ENCODE measurements at regions not wholly inside any gene's neighbourhood (a gene's known extent, or its start where the extent isn't known, plus 50 kb on each side); places are given as distances from the start of the nearest gene placed in this dataset.

DNA sequence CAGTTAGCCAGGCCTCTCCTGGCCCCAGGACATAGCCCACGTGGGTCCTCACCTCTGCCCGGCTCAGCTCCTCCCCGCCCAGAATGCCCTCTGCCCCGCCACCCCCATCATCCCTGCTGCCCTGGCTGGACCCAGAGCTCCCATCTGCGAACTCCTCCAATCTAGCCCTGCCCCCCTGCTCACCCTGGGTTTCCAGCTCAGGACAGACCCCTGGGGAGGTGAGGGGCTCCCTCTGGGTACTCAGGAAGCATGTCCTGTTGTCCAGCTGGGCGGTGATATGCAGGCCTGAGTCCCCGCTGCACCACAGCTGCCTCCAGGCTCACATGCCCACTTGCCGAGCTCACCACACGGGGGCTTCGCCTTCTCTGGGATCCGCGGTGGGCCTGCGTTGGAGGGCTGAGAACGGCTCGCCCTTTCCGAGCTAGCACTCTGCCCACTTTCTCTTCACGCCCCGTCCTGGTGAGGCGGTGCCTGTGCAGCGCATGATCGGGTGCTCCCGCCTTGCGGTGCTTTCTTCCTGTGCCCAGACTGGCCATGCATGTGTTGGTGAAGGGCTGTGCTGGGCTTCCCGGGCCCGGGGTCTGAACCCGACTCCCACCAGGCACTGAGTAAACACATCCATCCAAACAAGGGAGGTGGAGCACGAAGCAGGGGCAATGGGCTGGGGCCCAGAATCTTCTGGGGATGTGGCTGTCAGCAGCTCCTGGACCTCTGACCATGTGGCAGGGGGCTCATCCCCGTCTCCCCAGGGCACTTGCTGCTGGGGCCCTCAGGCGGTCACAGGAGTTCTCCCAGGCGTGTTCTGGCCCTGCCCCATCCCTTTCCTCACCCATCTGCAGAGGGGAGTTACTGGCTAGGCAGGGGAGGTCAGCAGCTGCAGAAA lies 74.3 kb downstream of the RGS12 start:
- WGBS = 90% methylated on average over 30 of the region's 30 CpGs
- Histone ChIP-seq H3K4me2 (ENCODE audit: low read length, poor library complexity, severe bottlenecking) (no peak overlapping the region), H3K27ac (ENCODE audit: low read length, poor library complexity, severe bottlenecking) (no peak overlapping the region), H3K79me1 (replicated peaks; ENCODE audit: low read length, poor library complexity, severe bottlenecking) (peaks cover 53% of the 10 kb centered on the region), H2BK120ac (ENCODE audit: low read depth, low read length) (no peak overlapping the region), H2AFZ (ENCODE audit: low read depth, low read length) (no peak overlapping the region), H2BK12ac (ENCODE audit: low read length in 2 of 2) (no peak overlapping the region), H3K4ac (ENCODE audit: low read depth in 1 of 2, low read length in 2 of 2) (peak overlapping the region in 1 of 2 experiments; percentile 41), H2AK5ac (ENCODE audit: low read length, severe bottlenecking) (no peak overlapping the region), H3K27me3 (ENCODE audit: control insufficient read depth in 1 of 2, insufficient read depth in 1 of 2, low read length in 2 of 2) (no peaks in the 10 kb centered on the region), H3K9me3 (ENCODE audit: control insufficient read depth, low read length) (no peaks in the 10 kb centered on the region), H3K14ac (ENCODE audit: low read length in 2 of 2) (peak overlapping the region in 1 of 2 experiments; percentile 1), H3K9ac (ENCODE audit: low read length) (no peak overlapping the region), H2BK15ac (ENCODE audit: low read depth, poor library complexity, severe bottlenecking) (no peak overlapping the region), H3K18ac (ENCODE audit: low read depth in 1 of 2, low read length in 2 of 2) (no peak overlapping the region), H4K8ac (ENCODE audit: low read length) (no peak overlapping the region), H4K91ac (ENCODE audit: low read length) (peak overlapping the region; percentile 24), H3K36me3 (ENCODE audit: control insufficient read depth in 1 of 2, insufficient read depth in 2 of 2, low read depth in 1 of 2, low read length in 2 of 2) (peaks cover 0 to 15% of the 10 kb centered on the region in 2 experiments), H3K23ac (ENCODE audit: low read length in 2 of 2) (no peak overlapping the region), H3K4me1 (ENCODE audit: control insufficient read depth, insufficient read depth, low read depth, low read length) (peaks cover 49% of the 10 kb centered on the region), H3K4me3 (ENCODE audit: insufficient read depth in 1 of 2, low read depth in 1 of 2, low read length in 2 of 2) (no peak overlapping the region), H2BK5ac (ENCODE audit: low read depth, low read length, poor library complexity, severe bottlenecking) (no peak overlapping the region)
- DNase-seq = no peak

DNA sequence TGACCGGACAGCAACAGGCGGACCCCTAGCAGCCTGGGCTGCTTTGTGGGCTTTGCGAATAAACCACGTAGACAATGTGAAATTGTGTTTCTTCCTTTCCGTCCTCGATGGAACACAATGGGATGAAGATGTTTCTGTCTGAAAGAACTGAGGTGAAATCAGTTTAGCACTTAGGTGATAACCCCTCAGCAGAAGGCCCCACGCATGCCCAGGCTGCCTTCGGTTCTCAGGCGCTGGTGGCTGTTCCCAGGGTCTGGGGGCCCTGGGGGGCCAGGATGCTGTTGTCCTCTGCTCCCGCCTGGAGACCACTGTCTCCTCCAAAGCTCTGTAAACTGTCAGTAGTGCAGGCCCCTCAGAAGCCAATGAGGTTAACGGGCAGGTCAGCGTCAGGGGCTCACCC lies 73.9 kb upstream of the HGFAC start:
- H3K9ac ChIP-seq (ENCODE audit: low read length) = no peak overlapping the region
- H3K23ac ChIP-seq (ENCODE audit: low read length in 2 of 2) = no peak overlapping the region

DNA sequence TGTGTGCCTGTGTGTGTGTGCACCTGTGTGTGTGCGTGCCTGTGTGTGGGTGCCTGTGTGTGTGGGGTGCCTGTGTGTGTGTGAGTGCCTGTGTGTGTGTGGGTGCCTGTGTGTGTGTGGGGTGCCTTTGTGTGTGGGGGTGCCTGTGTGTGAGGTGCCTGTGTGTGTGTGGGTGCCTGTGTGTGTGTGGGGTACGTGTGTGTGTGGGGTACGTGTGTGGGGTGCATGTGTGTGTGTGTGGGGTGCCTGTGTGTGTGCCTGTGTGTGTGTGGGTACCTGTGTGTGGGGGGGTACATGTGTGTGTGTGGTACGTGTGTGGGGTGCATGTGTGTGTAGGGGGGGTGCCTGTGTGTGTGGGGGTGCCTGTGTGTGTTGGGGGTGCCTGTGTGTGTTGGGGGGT lies 73.4 kb upstream of the HGFAC start:
- Histone ChIP-seq H3K27me3 (ENCODE audit: control insufficient read depth in 1 of 2, insufficient read depth in 1 of 2, low read length in 2 of 2) (no peaks in the 10 kb centered on the region), H4K8ac (ENCODE audit: low read length) (no peak overlapping the region), H3K9me3 (ENCODE audit: control insufficient read depth, low read length) (no peaks in the 10 kb centered on the region), H4K91ac (ENCODE audit: low read length) (peak overlapping the region; percentile 1), H3K14ac (ENCODE audit: low read length in 2 of 2) (peak overlapping the region in 1 of 2 experiments; percentile 76), H3K18ac (ENCODE audit: low read depth in 1 of 2, low read length in 2 of 2) (peak overlapping the region in 1 of 2 experiments; percentile 58), H3K36me3 (ENCODE audit: control insufficient read depth in 1 of 2, insufficient read depth in 2 of 2, low read depth in 1 of 2, low read length in 2 of 2) (peaks cover 0 to 19% of the 10 kb centered on the region in 2 experiments), H2BK15ac (ENCODE audit: low read depth, poor library complexity, severe bottlenecking) (no peak overlapping the region), H3K23ac (ENCODE audit: low read length in 2 of 2) (peak overlapping the region in 1 of 2 experiments; percentile 29), H3K4ac (ENCODE audit: low read depth in 1 of 2, low read length in 2 of 2) (no peak overlapping the region), H2BK12ac (ENCODE audit: low read length in 2 of 2) (peak overlapping the region; percentile 53 to 79), H3K4me3 (ENCODE audit: insufficient read depth in 1 of 2, low read depth in 1 of 2, low read length in 2 of 2) (no peak overlapping the region), H3K9ac (ENCODE audit: low read length) (no peak overlapping the region), H2BK5ac (ENCODE audit: low read depth, low read length, poor library complexity, severe bottlenecking) (no peak overlapping the region), H3K27ac (ENCODE audit: low read length, poor library complexity, severe bottlenecking) (no peak overlapping the region), H2AFZ (ENCODE audit: low read depth, low read length) (no peak overlapping the region), H2AK5ac (ENCODE audit: low read length, severe bottlenecking) (no peak overlapping the region), H3K4me1 (ENCODE audit: control insufficient read depth, insufficient read depth, low read depth, low read length) (peaks cover 50% of the 10 kb centered on the region), H2BK120ac (ENCODE audit: low read depth, low read length) (no peak overlapping the region), H3K4me2 (ENCODE audit: low read length, poor library complexity, severe bottlenecking) (no peak overlapping the region), H3K79me1 (replicated peaks; ENCODE audit: low read length, poor library complexity, severe bottlenecking) (peaks cover 51% of the 10 kb centered on the region)
- over 99% methylated on average over 4 of the region's 4 CpGs for WGBS
- no peak for DNase-seq

More for the DNA sequence above, 73.9 kb upstream of the HGFAC start:
- no peak overlapping the region for H3K27ac ChIP-seq (ENCODE audit: low read length, poor library complexity, severe bottlenecking)
- no peak overlapping the region for H2AK5ac ChIP-seq (ENCODE audit: low read length, severe bottlenecking)
- peaks cover 48% of the 10 kb centered on the region for H3K4me1 ChIP-seq (ENCODE audit: control insufficient read depth, insufficient read depth, low read depth, low read length)
- no peak overlapping the region for H2BK120ac ChIP-seq (ENCODE audit: low read depth, low read length)
- no peak overlapping the region for H3K4me3 ChIP-seq (ENCODE audit: insufficient read depth in 1 of 2, low read depth in 1 of 2, low read length in 2 of 2)
- H2BK12ac ChIP-seq (ENCODE audit: low read length in 2 of 2) = no peak overlapping the region
- H3K18ac ChIP-seq (ENCODE audit: low read depth in 1 of 2, low read length in 2 of 2) = no peak overlapping the region
- H2BK15ac ChIP-seq (ENCODE audit: low read depth, poor library complexity, severe bottlenecking) = no peak overlapping the region
- no peak overlapping the region for H3K14ac ChIP-seq (ENCODE audit: low read length in 2 of 2)
- no peak for DNase-seq
- H3K27me3 ChIP-seq (ENCODE audit: control insufficient read depth in 1 of 2, insufficient read depth in 1 of 2, low read length in 2 of 2) = no peaks in the 10 kb centered on the region
- H2AFZ ChIP-seq (ENCODE audit: low read depth, low read length) = no peak overlapping the region
- H3K79me1 ChIP-seq (replicated peaks; ENCODE audit: low read length, poor library complexity, severe bottlenecking) = peaks cover 50% of the 10 kb centered on the region
- 93% methylated on average over 12 of the region's 12 CpGs for WGBS
- H3K4ac ChIP-seq (ENCODE audit: low read depth in 1 of 2, low read length in 2 of 2) = no peak overlapping the region
- H2BK5ac ChIP-seq (ENCODE audit: low read depth, low read length, poor library complexity, severe bottlenecking) = no peak overlapping the region
- H3K4me2 ChIP-seq (ENCODE audit: low read length, poor library complexity, severe bottlenecking) = no peak overlapping the region
- H3K36me3 ChIP-seq (ENCODE audit: control insufficient read depth in 1 of 2, insufficient read depth in 2 of 2, low read depth in 1 of 2, low read length in 2 of 2) = peaks cover 0 to 17% of the 10 kb centered on the region in 2 experiments
- H3K9me3 ChIP-seq (ENCODE audit: control insufficient read depth, low read length) = no peaks in the 10 kb centered on the region
- no peak overlapping the region for H4K91ac ChIP-seq (ENCODE audit: low read length)
- no peak overlapping the region for H4K8ac ChIP-seq (ENCODE audit: low read length)

Data from mesenchymal stem cell (in vitro differentiated cells and primary cell).